ENCODE measurements at regions not wholly inside any gene's neighbourhood (a gene's known extent, or its start where the extent isn't known, plus 50 kb on each side); places are given as distances from the start of the nearest gene placed in this dataset.

DNA sequence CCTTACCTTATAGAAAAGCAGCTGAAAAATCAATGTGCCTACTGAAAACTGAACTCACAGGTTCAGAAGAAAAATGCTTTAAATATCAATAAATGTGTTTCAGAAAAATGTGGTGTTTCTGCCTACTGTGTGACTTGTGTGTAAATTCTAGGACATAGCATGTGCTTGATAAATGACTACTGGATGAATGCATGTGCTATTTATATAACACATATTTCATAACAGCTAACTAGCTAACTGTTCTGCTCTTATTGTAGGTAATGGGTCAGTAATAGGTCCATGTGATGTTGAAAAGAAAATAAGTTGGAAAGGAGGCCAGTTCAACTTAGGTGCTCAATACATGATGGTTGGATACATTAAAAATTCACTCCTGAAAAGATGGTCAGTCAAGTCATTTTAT is 993.0 kb upstream of the LCORL start:
- H3K4me1 Mint-ChIP-seq (ENCODE audit: low read depth): no peaks in the 10 kb centered on the region
- H3K4me3 Mint-ChIP-seq: no peak overlapping the region
- H3K27ac Mint-ChIP-seq: no peak overlapping the region
- intact Hi-C loops (cut with micrococcal nuclease): no loop called here
- peaks cover 1% of the 10 kb centered on the region for H3K9me3 Mint-ChIP-seq
- no peaks in the 10 kb centered on the region for H3K36me3 Mint-ChIP-seq (ENCODE audit: low read depth)
- H3K27me3 Mint-ChIP-seq: no peaks in the 10 kb centered on the region

DNA sequence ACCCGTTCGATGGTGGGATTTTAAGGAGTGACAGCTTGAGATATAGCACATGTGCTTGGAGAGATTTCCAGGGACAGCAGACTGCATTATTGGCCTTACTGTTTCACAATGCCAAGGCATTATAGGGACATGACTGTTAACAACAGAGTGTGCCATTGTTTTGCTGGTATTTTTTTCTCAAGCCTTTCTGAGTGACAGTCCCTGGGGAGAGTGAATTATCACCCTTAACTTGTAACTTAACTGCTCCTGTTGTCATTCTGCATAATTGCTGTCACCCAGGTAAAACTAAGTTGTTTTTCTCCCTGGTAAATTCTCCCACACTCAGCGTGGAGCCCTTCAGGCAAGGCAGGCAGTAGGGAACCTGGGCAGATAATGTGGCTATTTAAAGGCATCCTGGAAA is 989.2 kb upstream of the LCORL start:
- Mint-ChIP-seq H3K9me3 (peaks cover 10% of the 10 kb centered on the region), H3K27me3 (no peaks in the 10 kb centered on the region), H3K36me3 (ENCODE audit: low read depth) (no peaks in the 10 kb centered on the region), H3K4me3 (no peak overlapping the region), H3K4me1 (ENCODE audit: low read depth) (no peaks in the 10 kb centered on the region), H3K27ac (no peak overlapping the region)
- intact Hi-C loops (cut with micrococcal nuclease): no loop called here

- Mint-ChIP-seq H3K27ac (no peak overlapping the region), H3K4me3 (no peak overlapping the region), H3K4me1 (ENCODE audit: low read depth) (no peaks in the 10 kb centered on the region), H3K27me3 (no peaks in the 10 kb centered on the region), H3K9me3 (peaks cover 18% of the 10 kb centered on the region), H3K36me3 (ENCODE audit: low read depth) (no peaks in the 10 kb centered on the region)
- intact Hi-C loops (cut with micrococcal nuclease): no loop called here
Measured at GRCh38 chr4:19009881-19010280, 988.3 kb upstream of the LCORL start.

GRCh38 chr4:19005211-19005610 is 983.7 kb upstream of the LCORL start:
- Mint-ChIP-seq H3K9me3 (peaks cover 31% of the 10 kb centered on the region), H3K27ac (no peak overlapping the region), H3K36me3 (ENCODE audit: low read depth) (no peaks in the 10 kb centered on the region), H3K4me3 (no peak overlapping the region), H3K4me1 (ENCODE audit: low read depth) (no peaks in the 10 kb centered on the region), H3K27me3 (no peaks in the 10 kb centered on the region)
- intact Hi-C loops (cut with micrococcal nuclease): no loop called here

- no peaks in the 10 kb centered on the region for H3K27me3 Mint-ChIP-seq
- no peaks in the 10 kb centered on the region for H3K4me1 Mint-ChIP-seq (ENCODE audit: low read depth)
- intact Hi-C loops (cut with micrococcal nuclease): no loop called here
- no peaks in the 10 kb centered on the region for H3K36me3 Mint-ChIP-seq (ENCODE audit: low read depth)
- H3K4me3 Mint-ChIP-seq: no peak overlapping the region
- peaks cover 34% of the 10 kb centered on the region for H3K9me3 Mint-ChIP-seq
- H3K27ac Mint-ChIP-seq: no peak overlapping the region
Measured at GRCh38 chr4:19002170-19002569, 980.6 kb upstream of the LCORL start.

DNA sequence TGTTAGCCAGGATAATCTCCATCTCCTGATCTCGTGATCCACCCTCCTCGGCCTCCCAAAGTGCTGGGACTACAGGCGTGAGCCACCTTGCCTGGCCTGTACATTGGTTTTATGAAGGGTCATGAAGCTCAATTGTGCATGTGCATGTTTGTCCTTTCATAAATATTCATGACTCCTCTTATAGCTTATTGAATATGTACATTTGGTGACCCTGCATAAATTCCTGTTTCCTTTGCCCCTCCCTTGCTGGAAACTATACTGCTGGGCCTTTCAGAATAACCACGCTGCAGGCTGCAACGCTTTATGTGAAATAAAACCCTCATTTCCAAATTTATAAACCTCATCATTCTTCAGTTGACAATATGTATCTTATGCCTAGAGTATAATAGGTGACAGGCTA is 978.0 kb upstream of the LCORL start:
- H3K36me3 Mint-ChIP-seq (ENCODE audit: low read depth): no peaks in the 10 kb centered on the region
- no peaks in the 10 kb centered on the region for H3K27me3 Mint-ChIP-seq
- peaks cover 39% of the 10 kb centered on the region for H3K9me3 Mint-ChIP-seq
- intact Hi-C loops (cut with micrococcal nuclease): no loop called here
- no peak overlapping the region for H3K4me3 Mint-ChIP-seq
- H3K4me1 Mint-ChIP-seq (ENCODE audit: low read depth): no peaks in the 10 kb centered on the region
- no peak overlapping the region for H3K27ac Mint-ChIP-seq

- H3K27ac Mint-ChIP-seq: no peak overlapping the region
- no peaks in the 10 kb centered on the region for H3K36me3 Mint-ChIP-seq (ENCODE audit: low read depth)
- no peak overlapping the region for H3K4me3 Mint-ChIP-seq
- peaks cover 9% of the 10 kb centered on the region for H3K9me3 Mint-ChIP-seq
- no peaks in the 10 kb centered on the region for H3K27me3 Mint-ChIP-seq
- no peaks in the 10 kb centered on the region for H3K4me1 Mint-ChIP-seq (ENCODE audit: low read depth)
- intact Hi-C loops (cut with micrococcal nuclease): no loop called here
Measured at GRCh38 chr4:18981234-18981615, 959.7 kb upstream of the LCORL start.

- Mint-ChIP-seq H3K4me3 (no peak overlapping the region), H3K27me3 (no peaks in the 10 kb centered on the region), H3K9me3 (peaks cover 9% of the 10 kb centered on the region), H3K36me3 (ENCODE audit: low read depth) (no peaks in the 10 kb centered on the region), H3K4me1 (ENCODE audit: low read depth) (no peaks in the 10 kb centered on the region), H3K27ac (no peak overlapping the region)
- intact Hi-C loops (cut with micrococcal nuclease): no loop called here
Measured at GRCh38 chr4:18980516-18981233, 959.1 kb upstream of the LCORL start.

DNA sequence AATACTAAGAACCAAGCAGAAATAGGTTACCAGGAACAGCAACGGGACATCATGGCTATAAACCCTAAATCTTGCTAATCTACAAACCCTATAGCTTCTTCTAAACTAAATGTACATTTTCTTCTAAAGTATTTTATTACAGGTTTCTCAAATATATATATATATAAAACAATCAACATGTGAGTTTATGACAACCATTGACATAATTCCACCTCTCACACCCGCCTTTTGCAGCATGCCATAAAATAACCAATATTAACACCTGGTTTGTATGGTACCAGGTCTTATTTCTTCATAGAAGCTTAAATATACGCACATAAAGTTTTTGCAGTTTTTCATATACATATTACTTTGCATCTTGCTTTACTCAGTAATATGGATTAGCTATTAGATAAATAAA is 955.3 kb upstream of the LCORL start:
- Mint-ChIP-seq H3K27me3 (no peaks in the 10 kb centered on the region), H3K27ac (no peak overlapping the region), H3K4me3 (no peak overlapping the region), H3K36me3 (ENCODE audit: low read depth) (no peaks in the 10 kb centered on the region), H3K4me1 (ENCODE audit: low read depth) (no peaks in the 10 kb centered on the region), H3K9me3 (peaks cover 2% of the 10 kb centered on the region)
- intact Hi-C loops (cut with micrococcal nuclease): no loop called here

DNA sequence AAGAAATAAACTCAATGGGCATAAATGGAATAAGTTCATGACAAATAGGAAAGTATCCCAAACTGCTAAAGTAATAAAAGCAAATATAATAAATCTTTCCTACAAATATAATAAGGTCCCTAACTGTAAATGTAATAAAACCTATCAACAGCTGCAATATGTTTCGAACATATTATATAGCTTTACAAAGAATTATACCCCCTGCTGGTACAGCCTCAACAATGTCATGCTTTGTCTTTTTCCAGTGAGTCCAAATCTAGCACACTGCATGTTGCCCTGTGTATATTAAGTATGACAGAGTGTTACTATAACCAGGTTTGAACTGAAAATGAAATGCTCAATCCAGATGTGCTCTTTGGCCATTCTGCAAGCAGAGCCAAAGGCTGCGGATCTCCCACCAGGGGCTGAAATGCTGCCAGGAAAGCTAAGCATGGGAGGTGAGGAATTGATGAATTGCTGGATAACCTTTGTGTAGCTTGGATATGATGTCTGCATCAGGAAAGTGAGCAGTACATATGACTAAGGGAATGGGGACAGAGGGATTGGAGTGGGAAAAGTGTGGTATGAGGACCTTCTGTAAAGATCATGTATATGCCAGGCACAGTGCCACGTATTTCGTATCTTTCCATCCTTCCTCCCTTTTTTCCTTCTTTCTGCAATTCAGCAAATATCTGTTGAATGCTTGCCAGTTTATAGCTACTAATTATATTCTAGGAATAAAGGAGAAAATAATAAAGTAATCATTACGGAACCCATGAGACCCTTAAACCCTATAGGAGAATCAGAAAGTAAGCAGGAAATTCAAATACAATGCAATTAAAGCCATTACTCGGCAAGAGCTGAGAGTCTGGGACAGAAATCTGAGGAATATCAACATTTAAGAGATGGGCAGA is 954.6 kb upstream of the LCORL start:
- H3K36me3 Mint-ChIP-seq (ENCODE audit: low read depth): no peaks in the 10 kb centered on the region
- H3K27me3 Mint-ChIP-seq: no peaks in the 10 kb centered on the region
- H3K4me1 Mint-ChIP-seq (ENCODE audit: low read depth): no peaks in the 10 kb centered on the region
- no peak overlapping the region for H3K27ac Mint-ChIP-seq
- no peak overlapping the region for H3K4me3 Mint-ChIP-seq
- peaks cover 9% of the 10 kb centered on the region for H3K9me3 Mint-ChIP-seq
- intact Hi-C loops (cut with micrococcal nuclease): no loop called here

DNA sequence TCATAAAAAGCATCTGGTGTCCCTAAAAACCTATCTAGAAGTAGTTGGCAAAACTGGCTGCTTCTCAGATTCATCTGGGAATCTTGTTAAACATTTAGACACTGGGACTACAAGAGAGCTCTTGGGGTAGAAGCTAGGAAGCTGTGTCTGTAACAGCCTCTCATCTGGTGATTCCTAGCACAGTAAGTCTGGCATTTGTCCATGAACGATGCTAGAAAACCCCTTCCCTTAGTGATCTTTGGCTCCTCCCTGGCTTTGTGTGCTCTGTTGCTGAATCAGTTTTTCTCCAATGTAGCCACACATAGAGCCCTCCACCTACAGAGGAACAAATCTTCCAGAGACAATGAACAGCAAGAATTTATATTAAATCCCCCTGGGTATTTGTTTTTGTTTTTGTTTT is 951.7 kb upstream of the LCORL start:
- no peak overlapping the region for H3K4me3 Mint-ChIP-seq
- H3K4me1 Mint-ChIP-seq (ENCODE audit: low read depth): no peaks in the 10 kb centered on the region
- intact Hi-C loops (cut with micrococcal nuclease): no loop called here
- H3K36me3 Mint-ChIP-seq (ENCODE audit: low read depth): no peaks in the 10 kb centered on the region
- no peaks in the 10 kb centered on the region for H3K27me3 Mint-ChIP-seq
- peaks cover 20% of the 10 kb centered on the region for H3K9me3 Mint-ChIP-seq
- no peak overlapping the region for H3K27ac Mint-ChIP-seq

DNA sequence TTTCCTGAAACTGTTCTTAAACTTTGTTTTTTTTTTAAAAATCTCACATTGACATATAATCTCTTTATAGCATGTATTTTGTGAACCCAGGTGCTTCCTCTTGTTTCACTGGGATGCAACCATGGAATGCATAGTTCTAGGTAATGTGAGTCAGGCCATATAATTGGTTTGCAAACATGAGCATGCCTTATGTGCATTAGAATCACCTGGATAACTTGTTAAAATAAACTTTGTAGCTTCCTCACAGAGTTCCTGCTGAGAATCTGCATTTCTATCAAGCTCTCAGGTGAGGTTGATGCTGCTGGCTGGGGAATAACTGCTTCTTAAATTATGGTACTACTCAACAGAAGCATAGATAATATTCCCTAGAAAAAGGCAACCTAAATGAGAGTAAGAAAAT is 940.3 kb upstream of the LCORL start:
- Mint-ChIP-seq H3K9me3 (peaks cover 50% of the 10 kb centered on the region), H3K27ac (no peak overlapping the region), H3K27me3 (no peaks in the 10 kb centered on the region), H3K36me3 (ENCODE audit: low read depth) (no peaks in the 10 kb centered on the region), H3K4me1 (ENCODE audit: low read depth) (no peaks in the 10 kb centered on the region), H3K4me3 (no peak overlapping the region)
- intact Hi-C loops (cut with micrococcal nuclease): no loop called here

DNA sequence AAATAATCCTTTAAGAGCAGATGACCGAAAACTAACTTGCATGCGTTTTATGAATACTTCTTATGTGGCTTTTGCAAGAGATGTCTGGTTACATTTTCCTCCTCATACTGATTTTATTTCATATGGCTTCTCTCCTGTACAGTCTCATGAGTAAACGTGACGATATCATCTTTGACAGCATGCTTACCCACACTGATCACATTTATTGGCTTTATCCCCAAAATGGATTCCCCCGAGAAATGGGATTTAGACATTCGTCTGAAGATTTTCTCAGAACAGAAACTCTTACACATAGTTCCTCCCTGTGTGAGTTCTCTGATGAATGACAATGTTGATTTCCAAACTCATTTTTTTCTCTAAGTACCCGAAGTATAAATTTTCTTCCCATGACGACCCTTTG is 939.7 kb upstream of the LCORL start:
- no peaks in the 10 kb centered on the region for H3K4me1 Mint-ChIP-seq (ENCODE audit: low read depth)
- H3K27me3 Mint-ChIP-seq: no peaks in the 10 kb centered on the region
- intact Hi-C loops (cut with micrococcal nuclease): no loop called here
- peaks cover 56% of the 10 kb centered on the region for H3K9me3 Mint-ChIP-seq
- no peak overlapping the region for H3K27ac Mint-ChIP-seq
- H3K36me3 Mint-ChIP-seq (ENCODE audit: low read depth): no peaks in the 10 kb centered on the region
- no peak overlapping the region for H3K4me3 Mint-ChIP-seq

- Mint-ChIP-seq H3K4me1 (ENCODE audit: low read depth) (no peaks in the 10 kb centered on the region), H3K4me3 (no peak overlapping the region), H3K27me3 (no peaks in the 10 kb centered on the region), H3K9me3 (peaks cover 58% of the 10 kb centered on the region), H3K36me3 (ENCODE audit: low read depth) (no peaks in the 10 kb centered on the region), H3K27ac (no peak overlapping the region)
- intact Hi-C loops (cut with micrococcal nuclease): no loop called here
Measured at GRCh38 chr4:18957716-18958115, 936.2 kb upstream of the LCORL start.

All from dendritic cell treated with granulocyte-macrophage colony-stimulating factor and Interleukin-4, amounts not matched to agents 40 ng/mL and 50 ng/mL, for 4 days (primary cell).